Stimulated activated CD4-positive, alpha-beta T cell treated with anti-CD3 and anti-CD28 coated beads, Interleukin-12 subunit alpha, Interleukin-12 subunit beta, amount 100 ng/mL, for 48 hours (primary cell): ENCODE measurements at regions not wholly inside any gene's neighbourhood (a gene's known extent, or its start where the extent isn't known, plus 50 kb on each side); places are given as distances from the start of the nearest gene placed in this dataset.

ENCODE experiments used
- DNase-seq, 3 donors: peaks; one replicate each; pipeline ENCODE4 v3.0.0-alpha.2; 2020; ENCODE audit warnings: low read depth in 2 of 3, low spot score in 1 of 3

DNA sequence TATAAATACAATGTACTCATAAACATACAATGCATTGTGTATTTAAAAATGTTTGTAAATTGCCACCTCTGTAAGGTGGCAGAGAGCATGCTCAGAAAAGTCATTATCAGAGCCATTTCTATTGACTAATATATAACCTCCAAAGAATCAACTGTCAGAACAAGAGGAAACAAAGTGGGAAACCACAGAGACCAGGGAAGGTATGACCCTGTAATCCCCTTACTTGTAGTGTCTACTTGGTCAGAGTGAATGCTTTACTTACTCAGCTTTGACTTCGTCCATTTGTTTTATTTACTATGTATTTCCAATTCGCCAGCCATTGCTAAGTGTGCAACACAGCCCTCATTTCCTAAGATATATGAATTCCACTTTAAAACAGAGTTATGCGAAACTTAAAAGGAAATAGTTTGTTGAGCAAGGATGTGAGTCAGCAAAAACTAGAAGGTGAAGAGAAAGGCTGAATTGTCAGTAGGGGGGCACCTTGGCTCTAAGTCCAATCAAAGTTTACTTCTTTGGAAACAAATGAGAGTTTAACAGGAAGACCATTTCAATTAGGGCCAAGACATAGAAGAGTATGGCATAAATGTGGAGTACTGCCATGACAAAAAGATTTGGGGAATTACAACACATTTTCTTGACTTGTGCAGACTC is 671.7 kb upstream of the PTBP2 start:
- no peak for DNase-seq

- no peak for DNase-seq
These were observed 662.3 kb upstream of the PTBP2 start for GRCh38 chr1:96059276-96059675.

GRCh38 chr1:96059736-96060135 is 661.8 kb upstream of the PTBP2 start:
- DNase-seq = no peak

DNA sequence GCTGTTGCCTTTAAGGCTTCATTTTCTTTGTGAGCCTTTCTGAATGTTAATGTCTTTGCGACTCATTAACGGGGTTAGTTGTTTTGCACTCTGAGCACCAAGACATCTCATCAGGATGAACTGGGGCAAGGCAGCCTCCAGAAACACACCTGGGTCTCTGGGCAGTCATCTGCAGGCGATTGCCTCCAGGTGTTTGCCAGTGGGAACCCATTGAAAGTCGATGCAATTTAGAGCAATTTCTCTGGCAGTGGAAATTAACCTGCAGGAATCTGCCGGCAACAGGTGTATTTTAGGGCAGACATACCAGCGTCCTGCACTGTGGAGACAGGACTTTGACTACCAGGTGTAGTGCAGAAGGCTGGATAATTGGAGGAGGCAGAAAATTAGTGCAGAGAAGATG is 661.0 kb upstream of the PTBP2 start:
- DNase-seq = no peak

GRCh38 chr1:96072021-96072420 is 649.6 kb upstream of the PTBP2 start:
- DNase-seq = no peak

GRCh38 chr1:96073100-96073499 is 648.5 kb upstream of the PTBP2 start:
- DNase-seq = no peak

DNA sequence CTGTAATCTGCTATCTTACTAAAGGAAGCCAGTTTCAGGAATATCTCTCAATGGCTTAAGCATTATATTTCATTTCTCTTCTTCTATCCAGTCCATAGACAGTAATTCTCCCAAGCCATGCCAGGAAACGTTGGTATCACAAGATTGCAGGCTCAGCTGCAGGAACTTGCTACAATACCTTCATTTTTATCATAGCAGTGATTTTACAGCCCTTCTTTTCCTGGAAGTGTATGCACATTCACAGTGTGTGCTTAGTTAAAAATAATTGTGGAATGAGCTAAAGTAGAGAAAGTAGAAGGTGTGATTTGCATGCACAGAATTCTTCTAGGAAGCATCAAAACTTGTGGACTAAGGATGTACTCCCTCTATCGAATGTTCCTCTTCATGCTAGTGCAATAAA is 647.2 kb upstream of the PTBP2 start:
- no peak for DNase-seq

- DNase-seq = no peak
These were observed 646.6 kb upstream of the PTBP2 start for GRCh38 chr1:96074876-96075577.

GRCh38 chr1:96075704-96076455 is 645.7 kb upstream of the PTBP2 start:
- DNase-seq = no peak

GRCh38 chr1:96076589-96076988 is 645.0 kb upstream of the PTBP2 start:
- DNase-seq = no peak

GRCh38 chr1:96079581-96079980 is 642.0 kb upstream of the PTBP2 start:
- DNase-seq = no peak

DNA sequence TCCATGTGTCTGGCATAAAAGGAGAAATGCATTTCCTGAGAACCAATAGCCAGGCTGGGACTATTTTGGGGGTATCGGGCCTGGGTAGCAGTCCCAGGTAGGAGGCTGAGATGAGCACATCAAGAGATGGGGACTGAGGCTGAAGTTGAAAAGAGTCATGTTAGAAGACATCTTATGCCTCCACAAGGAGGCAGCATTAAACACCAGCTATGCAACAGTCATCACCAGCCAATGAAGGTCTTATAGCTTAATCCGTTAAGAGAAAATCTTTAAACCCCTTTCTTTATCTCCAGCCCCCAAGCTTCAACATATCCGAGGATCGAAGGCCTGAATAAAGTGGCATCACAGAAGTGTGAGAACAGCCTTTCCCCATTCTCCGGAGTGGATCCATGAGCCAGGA is 640.7 kb upstream of the PTBP2 start:
- DNase-seq = no peak

GRCh38 chr1:96087719-96088118 is 633.9 kb upstream of the PTBP2 start:
- no peak for DNase-seq

GRCh38 chr1:96090134-96090533 is 631.5 kb upstream of the PTBP2 start:
- no peak for DNase-seq

DNA sequence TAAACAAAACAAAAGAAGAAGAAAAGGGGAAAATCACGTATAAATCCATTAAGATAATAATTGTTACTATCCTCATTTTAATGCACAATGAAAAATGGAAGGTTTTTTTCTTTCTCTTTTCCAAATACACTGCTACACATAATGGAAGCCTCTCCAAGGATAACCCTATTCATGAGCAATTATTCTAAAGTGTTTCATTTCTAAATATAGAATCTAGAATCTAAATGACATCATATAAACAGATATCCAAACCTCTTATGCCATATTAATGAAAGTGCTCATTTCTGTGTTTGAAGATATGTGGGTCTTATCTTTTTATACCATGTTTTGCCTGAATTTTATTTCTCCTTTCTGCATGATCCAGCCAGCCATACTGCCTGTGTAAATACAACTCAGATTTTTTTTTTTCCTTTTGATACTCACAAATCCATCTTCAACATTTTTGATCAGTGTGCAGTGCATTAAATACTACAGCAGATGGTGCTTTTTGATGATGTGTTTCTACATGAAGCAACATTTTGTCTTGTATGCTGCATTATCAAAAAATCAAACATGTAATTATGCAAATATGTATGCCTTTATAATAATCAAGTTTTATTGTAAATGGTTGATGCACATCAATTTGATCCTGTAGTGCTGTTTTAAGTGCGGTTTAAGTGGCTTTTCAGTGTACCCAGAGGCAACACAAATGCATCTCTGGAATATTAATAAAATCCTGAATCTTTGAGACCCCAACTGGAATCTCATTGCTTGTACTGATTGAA is 625.6 kb upstream of the PTBP2 start:
- DNase-seq = no peak

DNA sequence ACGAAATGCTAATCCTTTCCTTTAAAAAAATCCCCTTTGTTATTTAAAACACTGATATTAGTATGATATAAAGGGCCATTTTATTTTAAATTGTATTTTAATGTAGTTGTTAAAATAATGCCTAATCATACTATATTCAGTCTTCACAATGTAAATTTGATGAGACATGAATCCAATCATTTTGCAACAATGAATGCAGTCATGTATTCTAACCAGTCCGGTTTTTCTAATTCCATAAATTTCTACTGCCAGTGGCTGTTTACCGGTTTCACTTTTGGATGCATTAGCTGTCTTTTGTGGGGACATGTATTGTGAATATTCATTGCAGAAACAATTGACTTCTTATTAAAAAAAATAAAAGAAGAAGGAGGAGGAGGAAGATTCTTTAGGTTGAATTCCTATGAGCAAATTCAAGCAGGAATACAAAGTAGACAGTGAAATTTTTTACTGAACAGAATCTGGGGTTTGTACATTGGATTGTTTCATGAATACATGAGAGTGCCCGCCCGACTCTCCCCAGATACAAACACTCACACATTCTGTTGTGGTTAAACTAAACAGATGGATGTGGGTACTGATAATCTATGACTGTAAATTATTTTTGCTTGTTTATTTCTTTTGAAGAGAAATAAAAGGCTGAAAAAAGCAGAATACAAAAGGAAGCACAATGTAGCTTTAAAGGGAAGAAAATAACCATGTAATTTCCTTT is 624.8 kb upstream of the PTBP2 start:
- no peak for DNase-seq

- DNase-seq = no peak
These were observed 617.1 kb upstream of the PTBP2 start for GRCh38 chr1:96104506-96104905.

DNA sequence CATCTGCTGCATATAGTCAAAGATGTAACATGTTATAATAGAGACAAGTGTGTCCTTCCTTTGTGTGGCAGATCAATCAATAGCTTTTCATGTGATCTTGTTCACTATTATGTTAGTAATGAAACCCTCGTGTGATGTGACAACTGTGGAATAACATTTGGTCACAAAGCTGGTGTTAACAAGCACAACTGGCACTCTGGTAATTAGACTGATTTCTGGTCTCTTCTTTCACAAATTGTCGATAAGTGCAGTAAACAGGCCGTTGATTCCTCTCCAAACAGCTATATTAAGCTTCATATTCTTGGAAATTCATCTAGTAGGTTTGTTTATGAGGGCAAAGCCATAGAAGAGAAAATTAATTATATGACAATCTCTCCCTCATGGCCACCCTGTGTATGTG is 616.7 kb upstream of the PTBP2 start:
- DNase-seq = no peak

- no peak for DNase-seq
These were observed 604.9 kb upstream of the PTBP2 start for GRCh38 chr1:96116731-96117130.

- no peak for DNase-seq
These were observed 591.2 kb upstream of the PTBP2 start for GRCh38 chr1:96130432-96130831.

- DNase-seq = no peak
These were observed 576.9 kb upstream of the PTBP2 start for GRCh38 chr1:96144636-96145035.
